HepG2 (cell line): ENCODE measurements at regions not wholly inside any gene's neighbourhood (a gene's known extent, or its start where the extent isn't known, plus 50 kb on each side); places are given as distances from the start of the nearest gene placed in this dataset.

Source experiments
- ATAC-seq: fragments of 200-7000 bp; cut with Tn5 transposase; 3 replicates; pipeline ENCODE4 v1.9.1; 2020; ENCODE audit warnings: mild to moderate bottlenecking, moderate library complexity
- BruUV-seq: library from RNA; stranded (reverse); fragments of 400-500 nt; replicated peaks from 2 replicates; lab custom pipeline; 2021; lab: Mats Ljungman, UMichigan
- CTCF ChIA-PET: fragments of 300-600 bp; formaldehyde crosslinking; extraction: SDS; loops from one replicate; lab custom pipeline; 2021; ENCODE audit warnings: low total read pairs, inconsistent platforms, low intra/inter-chr PET ratio; lab: Yijun Ruan, JAX
- POLR2A ChIA-PET: fragments of 350-600 bp; sonication (Branson Sonifier 250); formaldehyde crosslinking; loops from one replicate; lab custom pipeline; 2020; ENCODE audit warnings: antibody characterized with exemption, inconsistent platforms; lab: Yijun Ruan, JAX
- DNase-seq: peaks from one replicate; pipeline ENCODE4 v3.0.0-alpha.2; 2015; ENCODE audit warnings: low spot score
- FAIRE-seq: peaks from 3 replicates; lab custom pipeline; 2011; peaks lifted over from hg19 to GRCh38; lab: Jason Lieb, UNC
- H2AFZ ChIP-seq: one replicate; pipeline ENCODE4 v1.6.1; 2011; ENCODE audit warnings: low read length, inconsistent platforms
- H3K27ac ChIP-seq: fragments of 300-600 bp; 3 replicates; pipeline ENCODE4 v1.8.0; 2011; ENCODE audit warnings: mixed run types, mild to moderate bottlenecking, mixed read lengths, low read length, inconsistent platforms; ENCODE audit not compliant: insufficient read depth; ENCODE audit errors: extremely low read length
- H3K27me3 ChIP-seq, 2 experiments: fragments of 200-600 bp in 1 of 2; 2 replicates in 1 of 2; 3 replicates in 1 of 2; pipeline versions ENCODE4 v1.6.0 to v1.8.0; 2011; ENCODE audit warnings: low read length in 2 of 2, mild to moderate bottlenecking in 2 of 2, moderate library complexity in 2 of 2, inconsistent platforms in 1 of 2; ENCODE audit not compliant: insufficient read depth in 2 of 2, control insufficient read depth in 1 of 2
- H3K36me3 ChIP-seq, 2 experiments: fragments of 200-600 bp in 1 of 2; replicated peaks in 1 of 2; 2 replicates in 1 of 2; 3 replicates in 1 of 2; pipeline versions ENCODE4 v1.5.1 to v1.8.0; 2011; ENCODE audit warnings: low read length in 2 of 2, inconsistent platforms in 1 of 2; ENCODE audit not compliant: insufficient read depth in 2 of 2, control insufficient read depth in 1 of 2
- H3K4me1 ChIP-seq: 2 replicates; pipeline ENCODE4 v1.5.1; 2012; ENCODE audit warnings: low read length, inconsistent platforms; ENCODE audit not compliant: insufficient read depth
- H3K4me2 ChIP-seq: 2 replicates; pipeline ENCODE4 v1.6.0; 2011; ENCODE audit warnings: low read depth, low read length, inconsistent platforms
- H3K4me3 ChIP-seq, 3 experiments: fragments of 200-600 bp in 1 of 3; sonication (generic), shearing (Covaris generic) in 1 of 3; replicated peaks in 1 of 3; 2 replicates each; pipeline ENCODE4 v1.5.1; 2011 to 2016; ENCODE audit warnings: low read length in 3 of 3, inconsistent platforms in 2 of 3, low read depth in 2 of 3, mild to moderate bottlenecking in 2 of 3, control low read depth in 1 of 3, mixed read lengths in 1 of 3; ENCODE audit not compliant: insufficient read depth in 1 of 3
- H3K79me2 ChIP-seq: one replicate; pipeline ENCODE4 v1.6.1; 2011; ENCODE audit warnings: low read length, inconsistent platforms; ENCODE audit not compliant: insufficient read depth
- H3K9ac ChIP-seq: 2 replicates; pipeline ENCODE4 v1.6.0; 2011; ENCODE audit warnings: mild to moderate bottlenecking, low read depth, low read length, inconsistent platforms; ENCODE audit not compliant: insufficient read depth
- H3K9me3 ChIP-seq: 2 replicates; pipeline ENCODE4 v1.5.1; 2012; ENCODE audit warnings: mild to moderate bottlenecking, low read length
- H4K20me1 ChIP-seq: 2 replicates; pipeline ENCODE4 v1.6.0; 2011; ENCODE audit warnings: inconsistent platforms, mild to moderate bottlenecking, low read length, moderate library complexity; ENCODE audit not compliant: insufficient read depth
- BHLHE40 ChIP-seq: IDR thresholded peaks from 2 replicates; pipeline ENCODE4 v1.6.1; 2011; ENCODE audit warnings: low read length, improper control_type of control experiment
- ELF1 ChIP-seq: sonication (generic); formaldehyde crosslinking; IDR thresholded peaks from 2 replicates; pipeline ENCODE4 v1.4.0; 2020; ENCODE audit warnings: missing genetic modification reagents
- NR3C1 ChIP-seq: sonication (generic); formaldehyde crosslinking; IDR thresholded peaks from 2 replicates; pipeline ENCODE4 v1.4.0; 2020; ENCODE audit warnings: missing genetic modification reagents
- NRL ChIP-seq: sonication (generic); formaldehyde crosslinking; IDR thresholded peaks from 2 replicates; pipeline ENCODE4 v1.5.0; 2020; ENCODE audit warnings: missing genetic modification reagents, mild to moderate bottlenecking, moderate library complexity, borderline replicate concordance
- SIN3A ChIP-seq: IDR thresholded peaks from 2 replicates; pipeline ENCODE4 v1.6.1; 2011; ENCODE audit warnings: low read depth, mild to moderate bottlenecking, control low read depth, low read length, borderline replicate concordance
- SIX1 ChIP-seq: sonication (generic); formaldehyde crosslinking; IDR thresholded peaks from 2 replicates; pipeline ENCODE4 v1.4.0; 2020; ENCODE audit warnings: missing genetic modification reagents, borderline replicate concordance
- YY1 ChIP-seq: IDR thresholded peaks from 2 replicates; pipeline ENCODE4 v1.6.1; 2011; ENCODE audit warnings: low read length, low read depth, moderate library complexity, mild to moderate bottlenecking; ENCODE audit not compliant: insufficient read depth, insufficient replicate concordance
- ZBTB42 ChIP-seq: sonication (generic); formaldehyde crosslinking; IDR thresholded peaks from 2 replicates; pipeline ENCODE4 v1.5.0; 2020; ENCODE audit warnings: mild to moderate bottlenecking, missing genetic modification reagents
- ZKSCAN1 ChIP-seq: fragments of 150-350 bp; IDR thresholded peaks from 2 replicates; pipeline ENCODE4 v1.6.1; 2014; ENCODE audit warnings: low read length
- ZMYM2 ChIP-seq: sonication (generic); formaldehyde crosslinking; IDR thresholded peaks from 2 replicates; pipeline ENCODE4 v1.8.0; 2022; ENCODE audit warnings: mild to moderate bottlenecking, missing genetic modification reagents
- ZNF138 ChIP-seq: sonication (generic); formaldehyde crosslinking; IDR thresholded peaks from 2 replicates; pipeline ENCODE4 v1.5.0; 2020; ENCODE audit warnings: mild to moderate bottlenecking, low read depth, missing genetic modification reagents
- ZNF143 ChIP-seq: sonication (generic); formaldehyde crosslinking; IDR thresholded peaks from 2 replicates; pipeline ENCODE4 v1.4.0; 2020; ENCODE audit warnings: missing genetic modification reagents
- ZNF3 ChIP-seq: IDR thresholded peaks from 2 replicates; pipeline ENCODE4 v1.7.0; 2017; ENCODE audit warnings: inconsistent platforms
- ZNF382 ChIP-seq: sonication (generic); formaldehyde crosslinking; IDR thresholded peaks from 2 replicates; pipeline ENCODE4 v1.5.0; 2020; ENCODE audit warnings: missing genetic modification reagents, mild to moderate bottlenecking, borderline replicate concordance
- ZNF788 ChIP-seq: sonication (generic); formaldehyde crosslinking; IDR thresholded peaks from 2 replicates; pipeline ENCODE4 v1.5.0; 2020; ENCODE audit warnings: mild to moderate bottlenecking, missing genetic modification reagents, borderline replicate concordance
- ZNF878 ChIP-seq: sonication (generic); formaldehyde crosslinking; IDR thresholded peaks from 2 replicates; pipeline ENCODE4 v1.8.1; 2023; ENCODE audit warnings: mild to moderate bottlenecking, missing genetic modification reagents, moderate library complexity
- WGBS: methylation state at CpG from one replicate; pipeline ENCODE4 v1.1.6; 2017; ENCODE audit warnings: low lambda C conversion rate; 5-methylcytosine and 5-hydroxymethylcytosine counted together
- in situ Hi-C: cut with HindIII; loops from 2 replicates; pipeline ENCODE4 v1.10.0; 2017; ENCODE audit warnings: low pct_unique_long_range_greater_than_20kb; ENCODE audit not compliant: extremely low pct_ligation_motif_present
- intact Hi-C: fragments of 100-400 bp; cut with micrococcal nuclease; formaldehyde crosslinking; loops from one replicate; pipeline ENCODE4 v1.10.0; 2022; ENCODE audit not compliant: unreplicated experiment
- TF ChIP-seq, protein P1 (sequence below): IDR thresholded peaks from 2 replicates; pipeline ENCODE4 v1.6.1; 2016
- TF ChIP-seq, protein P2 (sequence below): sonication (generic); formaldehyde crosslinking; IDR thresholded peaks from 2 replicates; pipeline ENCODE4 v1.9.0; 2022; ENCODE audit warnings: missing genetic modification reagents, mild to moderate bottlenecking, borderline replicate concordance
- TF ChIP-seq, protein P3 (sequence below): sonication (generic); formaldehyde crosslinking; IDR thresholded peaks from 2 replicates; pipeline ENCODE4 v1.4.0; 2020; ENCODE audit warnings: missing genetic modification reagents, borderline replicate concordance
- TF ChIP-seq, protein P4 (sequence below): sonication (generic); formaldehyde crosslinking; IDR thresholded peaks from 2 replicates; pipeline ENCODE4 v1.4.0; 2020; ENCODE audit warnings: missing genetic modification reagents

DNA sequence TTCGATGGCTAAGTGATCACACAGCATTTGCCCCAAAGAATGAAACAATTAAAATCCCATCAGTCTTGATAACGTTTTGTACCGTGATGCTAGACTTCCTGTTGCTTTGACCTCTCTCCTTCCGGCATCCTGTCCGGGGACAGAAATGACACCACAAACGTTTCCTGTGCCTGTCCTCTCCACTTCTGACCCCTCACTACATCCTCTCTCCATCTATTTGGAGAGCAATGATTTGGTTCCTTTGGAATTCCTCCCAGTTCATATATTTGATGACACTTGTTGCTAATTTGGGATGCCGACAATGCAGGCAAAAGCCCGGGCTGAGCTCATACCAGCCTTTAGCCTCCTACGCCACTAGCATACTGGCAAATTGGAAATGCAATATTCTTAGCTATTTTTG lies 151.2 kb upstream of the CCDC68 start:
- WGBS: 19% methylated on average over 9 of the region's 9 CpGs
- DNase-seq: no peak
- Histone ChIP-seq H3K4me3 (no peak overlapping the region), H3K27ac (no peak overlapping the region), H3K36me3 (no peaks in the 10 kb centered on the region), H4K20me1 (no peaks in the 10 kb centered on the region), H3K79me2 (no peaks in the 10 kb centered on the region), H3K4me1 (no peaks in the 10 kb centered on the region), H3K9me3 (no peaks in the 10 kb centered on the region; the same call in 1 of the 2 replicates), H2AFZ (no peak overlapping the region), H3K4me2 (no peak overlapping the region), H3K27me3 (no peaks in the 10 kb centered on the region), H3K9ac (no peak overlapping the region)
- FAIRE-seq: no peak
- ATAC-seq: no peak
- BruUV-seq: no TSS peak
- in situ Hi-C loops: no loop called here
- intact Hi-C loops: no loop called here
- CTCF ChIA-PET: no interaction called here
- POLR2A ChIA-PET: no interaction called here
- TF ChIP-seq ZNF878 (CRISPR knock-in tag) (no peak), NR3C1 (CRISPR knock-in tag) (no peak), NRL (CRISPR knock-in tag) (no peak), ZNF382 (CRISPR knock-in tag) (no peak), BHLHE40 (no peak), ELF1 (no peak), ZNF138 (CRISPR knock-in tag) (no peak), ZMYM2 (no peak), YY1 (no peak), ZNF3 (no peak), ZNF143 (no peak), SIN3A (no peak), ZBTB42 (CRISPR knock-in tag) (no peak), ZKSCAN1 (no peak), ZNF788 (CRISPR knock-in tag) (no peak), SIX1 (CRISPR knock-in tag) (no peak)
- TF ChIP-seq, protein P1, sequence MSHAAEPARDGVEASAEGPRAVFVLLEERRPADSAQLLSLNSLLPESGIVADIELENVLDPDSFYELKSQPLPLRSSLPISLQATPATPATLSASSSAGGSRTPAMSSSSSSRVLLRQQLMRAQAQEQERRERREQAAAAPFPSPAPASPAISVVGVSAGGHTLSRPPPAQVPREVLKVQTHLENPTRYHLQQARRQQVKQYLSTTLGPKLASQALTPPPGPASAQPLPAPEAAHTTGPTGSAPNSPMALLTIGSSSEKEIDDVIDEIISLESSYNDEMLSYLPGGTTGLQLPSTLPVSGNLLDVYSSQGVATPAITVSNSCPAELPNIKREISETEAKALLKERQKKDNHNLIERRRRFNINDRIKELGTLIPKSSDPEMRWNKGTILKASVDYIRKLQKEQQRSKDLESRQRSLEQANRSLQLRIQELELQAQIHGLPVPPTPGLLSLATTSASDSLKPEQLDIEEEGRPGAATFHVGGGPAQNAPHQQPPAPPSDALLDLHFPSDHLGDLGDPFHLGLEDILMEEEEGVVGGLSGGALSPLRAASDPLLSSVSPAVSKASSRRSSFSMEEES (CRISPR knock-in tag): no peak
- TF ChIP-seq, protein P2, sequence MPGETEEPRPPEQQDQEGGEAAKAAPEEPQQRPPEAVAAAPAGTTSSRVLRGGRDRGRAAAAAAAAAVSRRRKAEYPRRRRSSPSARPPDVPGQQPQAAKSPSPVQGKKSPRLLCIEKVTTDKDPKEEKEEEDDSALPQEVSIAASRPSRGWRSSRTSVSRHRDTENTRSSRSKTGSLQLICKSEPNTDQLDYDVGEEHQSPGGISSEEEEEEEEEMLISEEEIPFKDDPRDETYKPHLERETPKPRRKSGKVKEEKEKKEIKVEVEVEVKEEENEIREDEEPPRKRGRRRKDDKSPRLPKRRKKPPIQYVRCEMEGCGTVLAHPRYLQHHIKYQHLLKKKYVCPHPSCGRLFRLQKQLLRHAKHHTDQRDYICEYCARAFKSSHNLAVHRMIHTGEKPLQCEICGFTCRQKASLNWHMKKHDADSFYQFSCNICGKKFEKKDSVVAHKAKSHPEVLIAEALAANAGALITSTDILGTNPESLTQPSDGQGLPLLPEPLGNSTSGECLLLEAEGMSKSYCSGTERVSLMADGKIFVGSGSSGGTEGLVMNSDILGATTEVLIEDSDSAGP: no peak
- TF ChIP-seq, protein P3, sequence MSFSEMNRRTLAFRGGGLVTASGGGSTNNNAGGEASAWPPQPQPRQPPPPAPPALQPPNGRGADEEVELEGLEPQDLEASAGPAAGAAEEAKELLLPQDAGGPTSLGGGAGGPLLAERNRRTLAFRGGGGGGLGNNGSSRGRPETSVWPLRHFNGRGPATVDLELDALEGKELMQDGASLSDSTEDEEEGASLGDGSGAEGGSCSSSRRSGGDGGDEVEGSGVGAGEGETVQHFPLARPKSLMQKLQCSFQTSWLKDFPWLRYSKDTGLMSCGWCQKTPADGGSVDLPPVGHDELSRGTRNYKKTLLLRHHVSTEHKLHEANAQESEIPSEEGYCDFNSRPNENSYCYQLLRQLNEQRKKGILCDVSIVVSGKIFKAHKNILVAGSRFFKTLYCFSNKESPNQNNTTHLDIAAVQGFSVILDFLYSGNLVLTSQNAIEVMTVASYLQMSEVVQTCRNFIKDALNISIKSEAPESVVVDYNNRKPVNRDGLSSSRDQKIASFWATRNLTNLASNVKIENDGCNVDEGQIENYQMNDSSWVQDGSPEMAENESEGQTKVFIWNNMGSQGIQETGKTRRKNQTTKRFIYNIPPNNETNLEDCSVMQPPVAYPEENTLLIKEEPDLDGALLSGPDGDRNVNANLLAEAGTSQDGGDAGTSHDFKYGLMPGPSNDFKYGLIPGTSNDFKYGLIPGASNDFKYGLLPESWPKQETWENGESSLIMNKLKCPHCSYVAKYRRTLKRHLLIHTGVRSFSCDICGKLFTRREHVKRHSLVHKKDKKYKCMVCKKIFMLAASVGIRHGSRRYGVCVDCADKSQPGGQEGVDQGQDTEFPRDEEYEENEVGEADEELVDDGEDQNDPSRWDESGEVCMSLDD: no peak
- TF ChIP-seq, protein P4, sequence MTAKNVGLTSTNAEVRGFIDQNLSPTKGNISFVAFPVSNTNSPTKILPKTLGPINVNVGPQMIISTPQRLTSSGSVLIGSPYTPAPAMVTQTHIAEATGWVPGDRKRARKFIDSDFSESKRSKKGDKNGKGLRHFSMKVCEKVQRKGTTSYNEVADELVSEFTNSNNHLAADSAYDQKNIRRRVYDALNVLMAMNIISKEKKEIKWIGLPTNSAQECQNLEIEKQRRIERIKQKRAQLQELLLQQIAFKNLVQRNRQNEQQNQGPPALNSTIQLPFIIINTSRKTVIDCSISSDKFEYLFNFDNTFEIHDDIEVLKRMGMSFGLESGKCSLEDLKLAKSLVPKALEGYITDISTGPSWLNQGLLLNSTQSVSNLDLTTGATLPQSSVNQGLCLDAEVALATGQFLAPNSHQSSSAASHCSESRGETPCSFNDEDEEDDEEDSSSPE (CRISPR knock-in tag): no peak
